HFF-Myc (cell line): ENCODE measurements at regions not wholly inside any gene's neighbourhood (a gene's known extent, or its start where the extent isn't known, plus 50 kb on each side); places are given as distances from the start of the nearest gene placed in this dataset.

Experiments used
- DNase-seq: peaks from one replicate; pipeline ENCODE4 v3.0.0-alpha.2; 2011; ENCODE audit warnings: low read depth; ENCODE audit errors: extremely low read depth
- H3K4me3 ChIP-seq: replicated peaks from 2 replicates; pipeline ENCODE4 v1.5.1; 2011; ENCODE audit warnings: low read depth, mild to moderate bottlenecking, control low read depth, low read length
- CTCF ChIP-seq: IDR thresholded peaks from 2 replicates; pipeline ENCODE4 v1.5.1; 2012; ENCODE audit warnings: mild to moderate bottlenecking, low read depth, low read length, control low read depth; ENCODE audit errors: missing control alignments

- DNase-seq: no peak
- TF ChIP-seq CTCF: no peak
- no peak overlapping the region for H3K4me3 ChIP-seq
Measured at GRCh38 chr6:22081709-22082108, 215.1 kb downstream of the PRL start.

GRCh38 chr6:22082218-22082617 lies 214.6 kb downstream of the PRL start:
- no peak for DNase-seq
- H3K4me3 ChIP-seq: no peak overlapping the region
- TF ChIP-seq CTCF: no peak

GRCh38 chr6:22083119-22083518 lies 213.7 kb downstream of the PRL start:
- TF ChIP-seq CTCF: no peak
- DNase-seq: no peak
- H3K4me3 ChIP-seq: no peak overlapping the region

GRCh38 chr6:22087960-22088706 lies 208.7 kb downstream of the PRL start:
- no peak for TF ChIP-seq CTCF
- DNase-seq: no peak
- no peak overlapping the region for H3K4me3 ChIP-seq

GRCh38 chr6:22091424-22091948 lies 205.3 kb downstream of the PRL start:
- no peak for DNase-seq
- no peak for TF ChIP-seq CTCF
- H3K4me3 ChIP-seq: no peak overlapping the region

- H3K4me3 ChIP-seq: no peak overlapping the region
- TF ChIP-seq CTCF: no peak
- DNase-seq: no peak
Measured at GRCh38 chr6:22095836-22096235, 201.0 kb downstream of the PRL start.
